Suppressor macrophage treated with lipopolysaccharide for 4 hours (primary cell): ENCODE measurements at regions not wholly inside any gene's neighbourhood (a gene's known extent, or its start where the extent isn't known, plus 50 kb on each side); places are given as distances from the start of the nearest gene placed in this dataset.
"Not testable (repeated sequence)": the region's sequence is repeated elsewhere in the genome, so short reads cannot be mapped to it uniquely, and the experiment has no call there.

ENCODE experiments used
- DNase-seq: peaks from one replicate; pipeline ENCODE4 v3.0.0-alpha.2; 2020

GRCh38 chr16:58828901-58829545 is 94.9 kb upstream of the GOT2 start:
- DNase-seq = no peak

DNA sequence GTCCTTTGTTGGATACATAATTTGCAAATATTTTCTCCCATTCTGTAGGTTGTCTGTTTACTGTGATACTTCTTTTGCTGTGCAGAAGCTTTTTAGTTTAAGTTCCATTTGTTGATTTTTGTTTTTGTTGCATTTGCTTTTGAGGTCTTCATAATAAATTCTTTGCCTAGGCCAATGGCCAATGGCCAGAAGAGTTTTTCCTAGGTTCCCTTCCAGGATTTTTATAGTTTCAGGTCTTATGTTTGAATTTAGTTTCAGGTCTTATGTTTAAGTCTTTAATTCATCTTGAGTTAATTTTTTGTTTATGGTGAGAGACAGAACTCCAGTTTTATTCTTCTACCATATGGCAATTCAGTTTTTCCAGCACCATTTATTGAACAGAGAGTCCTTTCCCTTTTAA is 90.1 kb upstream of the GOT2 start:
- no peak for DNase-seq

DNA sequence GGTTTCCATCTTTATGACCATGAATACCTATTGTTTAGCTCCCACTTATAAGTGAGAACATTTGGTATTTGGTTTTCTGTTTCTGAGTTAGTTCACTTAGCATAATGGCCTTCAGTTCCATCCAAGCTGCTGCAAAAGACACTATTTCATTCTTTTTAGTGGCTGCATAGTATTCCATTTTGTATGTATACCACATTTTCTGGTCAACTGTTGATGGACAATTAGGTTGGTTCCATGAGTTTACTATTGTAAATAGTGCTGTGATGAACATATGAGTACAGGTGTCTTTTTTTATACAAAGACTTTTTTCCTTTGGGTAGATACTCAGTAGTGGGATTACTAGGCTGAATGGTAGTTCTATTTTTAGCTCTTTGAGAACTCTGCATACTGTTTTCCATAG is 87.8 kb upstream of the GOT2 start:
- DNase-seq = no peak

DNA sequence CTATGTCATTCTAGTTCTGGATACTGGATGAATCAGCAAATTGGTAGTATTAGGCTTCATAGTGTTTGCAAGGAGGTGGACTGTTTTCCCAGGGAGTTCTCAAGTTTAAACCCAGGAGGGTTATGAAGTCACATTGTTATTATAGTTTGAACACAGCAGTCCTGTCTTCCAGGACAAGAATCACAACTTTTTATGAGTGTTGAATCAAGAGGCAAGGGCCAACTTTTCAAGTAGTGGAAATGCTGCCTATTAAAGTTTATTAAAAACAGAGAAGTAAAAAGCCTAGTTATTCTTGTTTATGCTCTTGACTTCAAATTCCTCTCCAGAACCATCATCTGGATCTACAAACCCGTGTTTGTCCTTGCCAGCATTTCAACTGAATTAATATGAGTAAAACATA is 86.3 kb upstream of the GOT2 start:
- DNase-seq = no peak

- DNase-seq = no peak
Observed at GRCh38 chr16:58815181-58815888, 81.2 kb upstream of the GOT2 start.

DNA sequence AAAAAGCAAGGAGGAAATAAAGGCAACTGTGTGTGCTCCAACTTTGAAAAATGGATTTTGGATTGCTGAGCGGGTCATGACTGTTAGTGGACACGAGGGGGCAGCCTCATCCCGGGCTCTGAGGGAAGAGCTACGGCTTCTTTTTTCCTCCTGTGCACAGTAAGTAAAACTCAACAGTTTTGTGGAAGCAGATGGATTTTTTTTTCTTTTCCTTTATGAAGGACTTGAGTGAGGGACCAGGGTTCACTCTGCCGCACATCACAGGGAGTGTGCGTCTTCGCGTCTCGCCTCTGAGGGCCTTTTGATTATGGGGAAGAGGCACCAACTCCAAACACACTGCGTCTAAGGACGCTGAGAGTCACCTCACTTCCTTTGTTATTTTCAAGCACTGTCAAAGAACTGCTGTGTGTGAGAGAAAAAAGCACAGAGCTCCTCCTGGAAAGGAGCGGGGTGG is 80.3 kb upstream of the GOT2 start:
- peak; percentile 61 for DNase-seq

- no peak for DNase-seq
Observed at GRCh38 chr16:58809213-58809612, 75.1 kb upstream of the GOT2 start.

DNA sequence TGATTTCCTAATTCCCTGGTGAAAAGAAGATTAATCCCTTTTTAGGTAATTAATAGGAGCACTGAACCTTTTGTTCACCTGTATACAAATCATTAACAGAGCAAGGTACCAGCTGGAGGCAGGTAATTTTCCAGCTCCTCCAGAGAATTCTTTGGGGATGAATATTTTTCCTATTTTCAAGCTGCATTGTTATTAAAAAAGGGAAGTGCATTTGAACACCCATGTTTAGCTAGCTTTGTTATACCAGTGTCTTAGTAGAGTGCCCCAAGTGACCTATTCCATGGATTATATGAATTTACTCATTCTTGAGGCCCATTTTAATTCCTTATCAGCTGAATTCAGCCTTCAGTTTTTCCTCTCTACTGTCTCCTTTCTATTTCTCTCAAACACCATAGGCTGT is 73.2 kb upstream of the GOT2 start:
- DNase-seq = no peak

GRCh38 chr16:58801838-58802237 is 67.7 kb upstream of the GOT2 start:
- DNase-seq = no peak

- DNase-seq = no peak
Observed at GRCh38 chr16:58797137-58797801, 63.2 kb upstream of the GOT2 start.

- peak; percentile 14 for DNase-seq
Observed at GRCh38 chr16:58793366-58793765, 59.2 kb upstream of the GOT2 start.

- no peak for DNase-seq
Observed at GRCh38 chr16:58792188-58792587, 58.1 kb upstream of the GOT2 start.

GRCh38 chr16:58790816-58791557 is 56.9 kb upstream of the GOT2 start:
- DNase-seq = not testable (repeated sequence)

DNA sequence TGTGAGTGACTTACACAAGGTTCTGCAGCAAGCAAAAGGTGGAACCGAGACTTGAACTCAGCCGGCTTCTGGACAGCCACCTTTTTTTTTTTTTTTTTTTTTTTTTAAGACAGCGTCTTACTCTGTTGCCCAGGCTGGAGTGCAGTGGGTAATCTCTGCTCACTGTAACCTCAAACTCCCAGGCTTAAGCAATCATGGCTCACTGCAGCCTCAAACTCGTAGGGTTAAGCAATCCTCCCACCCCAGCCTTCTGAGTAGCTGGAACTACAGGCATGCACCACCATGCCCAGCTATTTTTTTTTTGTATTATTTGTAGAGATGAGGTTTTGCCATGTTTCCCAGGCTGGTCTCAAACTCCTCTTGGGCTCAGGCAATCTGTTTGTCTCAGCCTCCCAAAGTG is 55.2 kb upstream of the GOT2 start:
- peak; percentile 49 for DNase-seq
